ENCODE measurements at regions not wholly inside any gene's neighbourhood (a gene's known extent, or its start where the extent isn't known, plus 50 kb on each side); places are given as distances from the start of the nearest gene placed in this dataset.

- no peak overlapping the region for H3K4me2 ChIP-seq
- no peak overlapping the region for H3K27ac ChIP-seq
- no peak overlapping the region for H3K4me3 ChIP-seq
- no peak for TF ChIP-seq ESRRA (IDR thresholded peaks at IDR 0.05; ENCODE audit: borderline replicate concordance, low read length)
- ATAC-seq: no peak
- no peaks in the 10 kb centered on the region for H3K9me3 ChIP-seq
- DNase-seq (ENCODE audit: low read depth in 1 of 2, low spot score in 1 of 2): no peak
- 74% methylated on average over 3 of the region's 3 CpGs for WGBS (ENCODE audit: missing lambda C conversion rate)
- POLR2A ChIA-PET: no interaction called here
- no peaks in the 10 kb centered on the region for H3K4me1 ChIP-seq
- FAIRE-seq: no peak
- CTCF ChIA-PET: interaction anchor here (1.3 kb wide), 1 partner anchor 12 kb away, joined by 4 read pairs; no protein-coding TSS in a partner anchor
Measured at GRCh38 chr18:55847960-55848359, 260.0 kb upstream of the TCF4 start.

GRCh38 chr18:55845221-55845620 lies 257.2 kb upstream of the TCF4 start:
- POLR2A ChIA-PET: no interaction called here
- Histone ChIP-seq H3K4me2 (no peak overlapping the region), H3K9me3 (no peaks in the 10 kb centered on the region; the same call in 2 of the 3 replicates), H3K4me3 (no peak overlapping the region), H3K27ac (no peak overlapping the region), H3K4me1 (no peaks in the 10 kb centered on the region)
- no peak for FAIRE-seq
- WGBS (ENCODE audit: missing lambda C conversion rate): 72% methylated on average over 4 of the region's 4 CpGs
- TF ChIP-seq FOSL2 (IDR thresholded peaks at IDR 0.05) (no peak), FOSL2 (CRISPR knock-in tag; IDR thresholded peaks at IDR 0.05) (no peak), FOSB (CRISPR knock-in tag; IDR thresholded peaks at IDR 0.05) (no peak), ZFP36 (IDR thresholded peaks at IDR 0.05; ENCODE audit: borderline replicate concordance, partially characterized antibody) (no peak), CEBPB (IDR thresholded peaks at IDR 0.05) (no peak), GATA3 (IDR thresholded peaks at IDR 0.05; ENCODE audit: borderline replicate concordance) (no peak), BCL3 (IDR thresholded peaks at IDR 0.05) (no peak), KDM1A (IDR thresholded peaks at IDR 0.05; ENCODE audit: low read depth) (no peak), EHF (CRISPR knock-in tag; IDR thresholded peaks at IDR 0.05) (no peak), MAFK (IDR thresholded peaks at IDR 0.05; ENCODE audit: partially characterized antibody) (no peak)
- TF ChIP-seq, protein P1, sequence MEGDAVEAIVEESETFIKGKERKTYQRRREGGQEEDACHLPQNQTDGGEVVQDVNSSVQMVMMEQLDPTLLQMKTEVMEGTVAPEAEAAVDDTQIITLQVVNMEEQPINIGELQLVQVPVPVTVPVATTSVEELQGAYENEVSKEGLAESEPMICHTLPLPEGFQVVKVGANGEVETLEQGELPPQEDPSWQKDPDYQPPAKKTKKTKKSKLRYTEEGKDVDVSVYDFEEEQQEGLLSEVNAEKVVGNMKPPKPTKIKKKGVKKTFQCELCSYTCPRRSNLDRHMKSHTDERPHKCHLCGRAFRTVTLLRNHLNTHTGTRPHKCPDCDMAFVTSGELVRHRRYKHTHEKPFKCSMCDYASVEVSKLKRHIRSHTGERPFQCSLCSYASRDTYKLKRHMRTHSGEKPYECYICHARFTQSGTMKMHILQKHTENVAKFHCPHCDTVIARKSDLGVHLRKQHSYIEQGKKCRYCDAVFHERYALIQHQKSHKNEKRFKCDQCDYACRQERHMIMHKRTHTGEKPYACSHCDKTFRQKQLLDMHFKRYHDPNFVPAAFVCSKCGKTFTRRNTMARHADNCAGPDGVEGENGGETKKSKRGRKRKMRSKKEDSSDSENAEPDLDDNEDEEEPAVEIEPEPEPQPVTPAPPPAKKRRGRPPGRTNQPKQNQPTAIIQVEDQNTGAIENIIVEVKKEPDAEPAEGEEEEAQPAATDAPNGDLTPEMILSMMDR (IDR thresholded peaks at IDR 0.05): no peak
- ATAC-seq: no peak
- CTCF ChIA-PET: no interaction called here
- DNase-seq (ENCODE audit: low read depth in 1 of 2, low spot score in 1 of 2): no peak

DNA sequence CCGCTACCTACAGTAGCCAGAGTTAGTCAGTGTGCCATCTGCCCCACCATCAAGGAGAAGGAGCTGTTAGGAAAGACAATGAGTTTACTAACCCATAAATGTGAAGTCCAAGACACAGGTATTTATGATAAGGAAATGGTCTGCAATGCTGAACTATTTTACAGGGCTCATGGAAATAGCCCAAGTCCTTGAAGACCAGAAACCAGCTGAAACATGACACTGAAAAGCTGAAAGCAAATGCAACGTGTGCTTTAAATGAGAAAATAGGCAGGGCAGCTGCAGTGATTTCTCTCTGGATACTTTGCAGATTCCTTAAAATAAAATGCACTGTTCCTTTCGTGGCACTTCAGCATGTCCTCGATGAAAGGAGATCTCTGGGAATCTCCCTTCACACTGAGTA lies 256.4 kb upstream of the TCF4 start:
- no peak overlapping the region for H3K4me2 ChIP-seq
- TF ChIP-seq CEBPB (IDR thresholded peaks at IDR 0.05) (no peak), CHD4 (IDR thresholded peaks at IDR 0.05; ENCODE audit: borderline replicate concordance) (no peak), RARB (CRISPR knock-in tag; IDR thresholded peaks at IDR 0.05) (no peak), TFCP2L1 (CRISPR knock-in tag; IDR thresholded peaks at IDR 0.05) (no peak), POLR2A (IDR thresholded peaks at IDR 0.05; ENCODE audit: low read length) (no peak)
- TF ChIP-seq, protein P2, sequence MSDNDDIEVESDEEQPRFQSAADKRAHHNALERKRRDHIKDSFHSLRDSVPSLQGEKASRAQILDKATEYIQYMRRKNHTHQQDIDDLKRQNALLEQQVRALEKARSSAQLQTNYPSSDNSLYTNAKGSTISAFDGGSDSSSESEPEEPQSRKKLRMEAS (IDR thresholded peaks at IDR 0.05): no peak
- FAIRE-seq (no peak), DNase-seq (ENCODE audit: low read depth in 1 of 2, low spot score in 1 of 2) (no peak), ATAC-seq (no peak)
- H3K9me3 ChIP-seq: peaks cover 3% of the 10 kb centered on the region; the same call in 2 of the 3 replicates
- 50% methylated on average over 4 of the region's 4 CpGs for WGBS (ENCODE audit: missing lambda C conversion rate)
- POLR2A ChIA-PET: no interaction called here
- H3K4me1 ChIP-seq: no peaks in the 10 kb centered on the region
- H3K4me3 ChIP-seq: no peak overlapping the region
- CTCF ChIA-PET: no interaction called here
- no peak overlapping the region for H3K27ac ChIP-seq

GRCh38 chr18:55841314-55841713 lies 253.3 kb upstream of the TCF4 start:
- ChIA-PET CTCF (no interaction called here), POLR2A (no interaction called here)
- Histone ChIP-seq H3K9me3 (peaks cover 12% of the 10 kb centered on the region; the same call in 2 of the 3 replicates), H3K4me1 (no peaks in the 10 kb centered on the region), H3K4me3 (no peak overlapping the region), H3K27ac (no peak overlapping the region), H3K4me2 (no peak overlapping the region)
- FAIRE-seq: no peak
- TF ChIP-seq FOXS1 (CRISPR knock-in tag; IDR thresholded peaks at IDR 0.05): no peak
- WGBS (ENCODE audit: missing lambda C conversion rate): 45% methylated on average over 2 of the region's 2 CpGs
- no peak for ATAC-seq
- no peak for DNase-seq (ENCODE audit: low read depth in 1 of 2, low spot score in 1 of 2)
